ENCODE measurements at regions not wholly inside any gene's neighbourhood (a gene's known extent, or its start where the extent isn't known, plus 50 kb on each side); places are given as distances from the start of the nearest gene placed in this dataset.

- H3K4me3 ChIP-seq (ENCODE audit: low read length): no peak overlapping the region
- intact Hi-C loops (cut with DNase I, micrococcal nuclease): no loop called here
- no peaks in the 10 kb centered on the region for H3K4me1 ChIP-seq (ENCODE audit: insufficient read depth, low read length)
- H3K27me3 ChIP-seq (ENCODE audit: control insufficient read depth in 1 of 2, insufficient read depth in 2 of 2, low read length in 2 of 2): no peaks in the 10 kb centered on the region
- H3K27ac Mint-ChIP-seq: no peak overlapping the region
- CTCF ChIA-PET: interaction anchor here (2.4 kb wide), 1 partner anchor 12 kb away, joined by 7 read pairs; no protein-coding TSS in a partner anchor
- H3K9me3 Mint-ChIP-seq: no peaks in the 10 kb centered on the region
- H3K27me3 Mint-ChIP-seq: no peaks in the 10 kb centered on the region
- H3K36me3 Mint-ChIP-seq (ENCODE audit: low read depth): no peaks in the 10 kb centered on the region
- no peaks in the 10 kb centered on the region for H3K36me3 ChIP-seq (ENCODE audit: insufficient read depth, low read length)
- H3K9me3 ChIP-seq (ENCODE audit: control insufficient read depth in 1 of 2, insufficient read depth in 1 of 2, low read length in 2 of 2): no peaks in the 10 kb centered on the region
- POLR2A ChIA-PET: no interaction called here
- TF ChIP-seq, protein P1, sequence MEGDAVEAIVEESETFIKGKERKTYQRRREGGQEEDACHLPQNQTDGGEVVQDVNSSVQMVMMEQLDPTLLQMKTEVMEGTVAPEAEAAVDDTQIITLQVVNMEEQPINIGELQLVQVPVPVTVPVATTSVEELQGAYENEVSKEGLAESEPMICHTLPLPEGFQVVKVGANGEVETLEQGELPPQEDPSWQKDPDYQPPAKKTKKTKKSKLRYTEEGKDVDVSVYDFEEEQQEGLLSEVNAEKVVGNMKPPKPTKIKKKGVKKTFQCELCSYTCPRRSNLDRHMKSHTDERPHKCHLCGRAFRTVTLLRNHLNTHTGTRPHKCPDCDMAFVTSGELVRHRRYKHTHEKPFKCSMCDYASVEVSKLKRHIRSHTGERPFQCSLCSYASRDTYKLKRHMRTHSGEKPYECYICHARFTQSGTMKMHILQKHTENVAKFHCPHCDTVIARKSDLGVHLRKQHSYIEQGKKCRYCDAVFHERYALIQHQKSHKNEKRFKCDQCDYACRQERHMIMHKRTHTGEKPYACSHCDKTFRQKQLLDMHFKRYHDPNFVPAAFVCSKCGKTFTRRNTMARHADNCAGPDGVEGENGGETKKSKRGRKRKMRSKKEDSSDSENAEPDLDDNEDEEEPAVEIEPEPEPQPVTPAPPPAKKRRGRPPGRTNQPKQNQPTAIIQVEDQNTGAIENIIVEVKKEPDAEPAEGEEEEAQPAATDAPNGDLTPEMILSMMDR (IDR thresholded peaks at IDR 0.05): no peak
- no peak overlapping the region for H3K4me3 Mint-ChIP-seq
- peaks cover under 1% of the 10 kb centered on the region for H3K4me1 Mint-ChIP-seq (ENCODE audit: low read depth)
- DNase-seq (no peak), ATAC-seq (ENCODE audit: poor library complexity) (no peak)
- H3K27ac ChIP-seq (ENCODE audit: low read depth in 1 of 2, low read length in 2 of 2): no peak overlapping the region
Observed at GRCh38 chr13:39100996-39101738, 62.9 kb downstream of the NHLRC3 start.

DNA sequence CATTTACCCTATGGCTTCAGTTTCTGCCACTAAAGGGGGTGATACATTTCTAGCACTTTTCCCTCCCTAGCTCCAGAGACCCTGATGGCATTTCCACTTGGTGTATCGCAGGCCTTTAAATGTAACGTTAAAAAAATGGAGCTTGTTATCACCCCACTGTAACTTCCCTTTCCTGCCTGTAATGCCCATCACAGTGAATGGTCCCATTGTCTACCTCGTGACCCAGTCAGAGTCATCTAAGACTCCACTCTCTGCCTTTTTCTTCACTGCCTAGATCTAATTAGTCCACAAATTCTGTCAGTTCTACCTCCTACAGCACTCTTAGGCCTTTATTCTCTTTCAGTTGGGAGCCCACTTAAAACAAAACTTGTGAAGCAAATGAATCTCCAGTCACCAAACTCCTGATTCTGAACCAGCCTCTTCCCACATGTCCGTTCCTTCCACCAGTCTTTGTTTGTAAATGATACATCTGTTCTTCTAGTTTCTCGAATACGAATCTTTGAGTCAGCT, 64.8 kb downstream of the NHLRC3 start:
- no peaks in the 10 kb centered on the region for H3K9me3 Mint-ChIP-seq
- ChIA-PET POLR2A (no interaction called here), CTCF (interaction anchor here (2.4 kb wide), 1 partner anchor 14 kb away, joined by 7 read pairs; no protein-coding TSS in a partner anchor)

GRCh38 chr13:39105110-39105509, 66.9 kb downstream of the NHLRC3 start:
- no peak overlapping the region for H3K4me3 Mint-ChIP-seq
- no peaks in the 10 kb centered on the region for H3K36me3 Mint-ChIP-seq (ENCODE audit: low read depth)
- Histone ChIP-seq H3K9me3 (ENCODE audit: control insufficient read depth in 1 of 2, insufficient read depth in 1 of 2, low read length in 2 of 2) (no peaks in the 10 kb centered on the region), H3K4me3 (ENCODE audit: low read length) (no peak overlapping the region), H3K27ac (ENCODE audit: low read depth in 1 of 2, low read length in 2 of 2) (no peak overlapping the region), H3K27me3 (ENCODE audit: control insufficient read depth in 1 of 2, insufficient read depth in 2 of 2, low read length in 2 of 2) (peaks cover 0 to 7% of the 10 kb centered on the region in 2 experiments), H3K4me1 (ENCODE audit: insufficient read depth, low read length) (no peaks in the 10 kb centered on the region), H3K36me3 (ENCODE audit: insufficient read depth, low read length) (no peaks in the 10 kb centered on the region)
- H3K27me3 Mint-ChIP-seq: peaks cover 16% of the 10 kb centered on the region
- TF ChIP-seq, protein P1 (IDR thresholded peaks at IDR 0.05): no peak
- DNase-seq (no peak), ATAC-seq (ENCODE audit: poor library complexity) (no peak)
- CTCF ChIA-PET: no interaction called here
- no peak overlapping the region for H3K27ac Mint-ChIP-seq
- H3K9me3 Mint-ChIP-seq: no peaks in the 10 kb centered on the region
- no peaks in the 10 kb centered on the region for H3K4me1 Mint-ChIP-seq (ENCODE audit: low read depth)
- intact Hi-C loops (cut with DNase I, micrococcal nuclease): no loop called here
- POLR2A ChIA-PET: no interaction called here

More for the DNA sequence above, 64.8 kb downstream of the NHLRC3 start:
- Histone ChIP-seq H3K27me3 (ENCODE audit: control insufficient read depth in 1 of 2, insufficient read depth in 2 of 2, low read length in 2 of 2) (no peaks in the 10 kb centered on the region), H3K4me3 (ENCODE audit: low read length) (no peak overlapping the region), H3K9me3 (ENCODE audit: control insufficient read depth in 1 of 2, insufficient read depth in 1 of 2, low read length in 2 of 2) (no peaks in the 10 kb centered on the region), H3K27ac (ENCODE audit: low read depth in 1 of 2, low read length in 2 of 2) (no peak overlapping the region), H3K4me1 (ENCODE audit: insufficient read depth, low read length) (no peaks in the 10 kb centered on the region), H3K36me3 (ENCODE audit: insufficient read depth, low read length) (no peaks in the 10 kb centered on the region)
- Mint-ChIP-seq H3K27me3 (peaks cover 10% of the 10 kb centered on the region), H3K36me3 (ENCODE audit: low read depth) (no peaks in the 10 kb centered on the region), H3K4me3 (no peak overlapping the region), H3K27ac (no peak overlapping the region), H3K4me1 (ENCODE audit: low read depth) (no peaks in the 10 kb centered on the region)
- TF ChIP-seq, protein P1 (IDR thresholded peaks at IDR 0.05): no peak
- ATAC-seq (ENCODE audit: poor library complexity) (no peak), DNase-seq (no peak)
- intact Hi-C loops (cut with DNase I, micrococcal nuclease): no loop called here
